ENCODE measurements at regions not wholly inside any gene's neighbourhood (a gene's known extent, or its start where the extent isn't known, plus 50 kb on each side); places are given as distances from the start of the nearest gene placed in this dataset.

DNA sequence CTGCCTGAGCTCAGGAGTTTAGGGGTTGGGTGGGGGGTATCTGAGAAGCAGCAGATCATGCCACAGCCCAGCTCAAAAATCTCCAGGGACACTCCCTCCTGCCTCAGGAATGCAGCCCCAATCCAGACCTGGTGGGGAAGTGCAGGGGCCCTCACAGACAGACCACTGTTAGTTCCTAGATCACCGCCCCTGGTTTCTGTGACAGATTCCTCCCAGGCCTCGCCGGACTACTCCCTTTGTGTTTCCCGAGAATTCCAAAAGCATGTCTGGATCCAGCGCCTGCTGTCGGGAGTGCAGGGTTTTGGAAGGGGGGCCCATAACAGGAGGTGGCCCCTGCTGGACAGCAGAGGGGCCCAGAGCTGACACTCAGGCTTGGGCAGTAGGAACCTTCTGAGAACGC lies 74.5 kb downstream of the CTSL start:
- DNase-seq (ENCODE audit: low read depth): no peak
- H3K9ac ChIP-seq (ENCODE audit: low read length): no peak overlapping the region
- H3K36me3 ChIP-seq (ENCODE audit: insufficient read depth, low read length): no peaks in the 10 kb centered on the region
- Mint-ChIP-seq H3K4me1 (ENCODE audit: low read depth, unreplicated experiment) (no peaks in the 10 kb centered on the region), H3K27ac (ENCODE audit: unreplicated experiment) (no peak overlapping the region), H3K27me3 (ENCODE audit: low read depth, unreplicated experiment) (peaks cover 44% of the 10 kb centered on the region), H3K4me3 (ENCODE audit: unreplicated experiment) (no peak overlapping the region), H3K9me3 (ENCODE audit: unreplicated experiment) (no peaks in the 10 kb centered on the region), H3K36me3 (ENCODE audit: low read depth, unreplicated experiment) (no peaks in the 10 kb centered on the region)
- H4K20me1 ChIP-seq (ENCODE audit: insufficient read depth, low read length): no peaks in the 10 kb centered on the region
- H3K4me2 ChIP-seq (ENCODE audit: low read length): no peak overlapping the region
- H3K27ac ChIP-seq (ENCODE audit: low read depth, low read length): no peak overlapping the region
- H3K4me3 ChIP-seq (ENCODE audit: insufficient read depth, low read depth, low read length): no peak overlapping the region
- no peak overlapping the region for H2AFZ ChIP-seq (ENCODE audit: low read depth, low read length)
- no peak for FAIRE-seq
- TF ChIP-seq, protein P1, sequence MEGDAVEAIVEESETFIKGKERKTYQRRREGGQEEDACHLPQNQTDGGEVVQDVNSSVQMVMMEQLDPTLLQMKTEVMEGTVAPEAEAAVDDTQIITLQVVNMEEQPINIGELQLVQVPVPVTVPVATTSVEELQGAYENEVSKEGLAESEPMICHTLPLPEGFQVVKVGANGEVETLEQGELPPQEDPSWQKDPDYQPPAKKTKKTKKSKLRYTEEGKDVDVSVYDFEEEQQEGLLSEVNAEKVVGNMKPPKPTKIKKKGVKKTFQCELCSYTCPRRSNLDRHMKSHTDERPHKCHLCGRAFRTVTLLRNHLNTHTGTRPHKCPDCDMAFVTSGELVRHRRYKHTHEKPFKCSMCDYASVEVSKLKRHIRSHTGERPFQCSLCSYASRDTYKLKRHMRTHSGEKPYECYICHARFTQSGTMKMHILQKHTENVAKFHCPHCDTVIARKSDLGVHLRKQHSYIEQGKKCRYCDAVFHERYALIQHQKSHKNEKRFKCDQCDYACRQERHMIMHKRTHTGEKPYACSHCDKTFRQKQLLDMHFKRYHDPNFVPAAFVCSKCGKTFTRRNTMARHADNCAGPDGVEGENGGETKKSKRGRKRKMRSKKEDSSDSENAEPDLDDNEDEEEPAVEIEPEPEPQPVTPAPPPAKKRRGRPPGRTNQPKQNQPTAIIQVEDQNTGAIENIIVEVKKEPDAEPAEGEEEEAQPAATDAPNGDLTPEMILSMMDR (IDR thresholded peaks at IDR 0.05; ENCODE audit: insufficient read depth, low read depth, low read length): no peak
- no peak for TF ChIP-seq EZH2 (IDR thresholded peaks at IDR 0.05; ENCODE audit: insufficient read depth, low read length)
- H3K27me3 ChIP-seq (ENCODE audit: insufficient read depth, low read length): peaks cover 2% of the 10 kb centered on the region
- H3K9me3 ChIP-seq (ENCODE audit: insufficient read depth, low read depth, low read length): no peaks in the 10 kb centered on the region
- H3K4me1 ChIP-seq (ENCODE audit: insufficient read depth, low read length): no peaks in the 10 kb centered on the region
- no peaks in the 10 kb centered on the region for H3K79me2 ChIP-seq (ENCODE audit: insufficient read depth, low read length)

DNA sequence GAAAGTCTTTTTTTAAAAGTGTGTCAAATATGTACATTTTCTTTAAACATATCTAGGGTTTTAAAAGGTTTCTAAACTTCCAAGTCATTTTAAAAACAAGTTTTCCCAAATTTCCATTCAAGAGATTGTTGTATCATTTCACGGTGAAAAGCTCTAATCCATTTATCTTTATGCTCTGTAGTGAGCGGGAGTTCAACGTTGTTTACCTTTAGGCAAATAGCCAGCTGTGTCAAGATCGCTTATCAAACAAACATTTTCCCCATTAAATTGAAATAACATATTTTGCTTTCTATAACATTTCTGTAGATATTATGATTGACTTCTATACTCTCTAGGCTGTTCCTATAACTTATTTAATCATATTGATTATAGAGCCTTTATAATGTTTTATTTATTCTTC lies 75.1 kb downstream of the CTSL start:
- Histone ChIP-seq H3K27ac (ENCODE audit: low read depth, low read length) (no peak overlapping the region), H3K79me2 (ENCODE audit: insufficient read depth, low read length) (no peaks in the 10 kb centered on the region), H2AFZ (ENCODE audit: low read depth, low read length) (no peak overlapping the region), H3K4me1 (ENCODE audit: insufficient read depth, low read length) (no peaks in the 10 kb centered on the region), H3K9me3 (ENCODE audit: insufficient read depth, low read depth, low read length) (no peaks in the 10 kb centered on the region), H3K4me2 (ENCODE audit: low read length) (no peak overlapping the region), H3K36me3 (ENCODE audit: insufficient read depth, low read length) (no peaks in the 10 kb centered on the region), H3K4me3 (ENCODE audit: insufficient read depth, low read depth, low read length) (no peak overlapping the region), H3K27me3 (ENCODE audit: insufficient read depth, low read length) (peaks cover 2% of the 10 kb centered on the region), H4K20me1 (ENCODE audit: insufficient read depth, low read length) (no peaks in the 10 kb centered on the region), H3K9ac (ENCODE audit: low read length) (no peak overlapping the region)
- Mint-ChIP-seq H3K4me3 (ENCODE audit: unreplicated experiment) (no peak overlapping the region), H3K27ac (ENCODE audit: unreplicated experiment) (no peak overlapping the region), H3K27me3 (ENCODE audit: low read depth, unreplicated experiment) (peaks cover 39% of the 10 kb centered on the region), H3K9me3 (ENCODE audit: unreplicated experiment) (peaks cover 2% of the 10 kb centered on the region), H3K4me1 (ENCODE audit: low read depth, unreplicated experiment) (no peaks in the 10 kb centered on the region), H3K36me3 (ENCODE audit: low read depth, unreplicated experiment) (no peaks in the 10 kb centered on the region)
- FAIRE-seq (no peak), DNase-seq (ENCODE audit: low read depth) (no peak)
- TF ChIP-seq, protein P1 (IDR thresholded peaks at IDR 0.05; ENCODE audit: insufficient read depth, low read depth, low read length): no peak
- no peak for TF ChIP-seq EZH2 (IDR thresholded peaks at IDR 0.05; ENCODE audit: insufficient read depth, low read length)

DNA sequence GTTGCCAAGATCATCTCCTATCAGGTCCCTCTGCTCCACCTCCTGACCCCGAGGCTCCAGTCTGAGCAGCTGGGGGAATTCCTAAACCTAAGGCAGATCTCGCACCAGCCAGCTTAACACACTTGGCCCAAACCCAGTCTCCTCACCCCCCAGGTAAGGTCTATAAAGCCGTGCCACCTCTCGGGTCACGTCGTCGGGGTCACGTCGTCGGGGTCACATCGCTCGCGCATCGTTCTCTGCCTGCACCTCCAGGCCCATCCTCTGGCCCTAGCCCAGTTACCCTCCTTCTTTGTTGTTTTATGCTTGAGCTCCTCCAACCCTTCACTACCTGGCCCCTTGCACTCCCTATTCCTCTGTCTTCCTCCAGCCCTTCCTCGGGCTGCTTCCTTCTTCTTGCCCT lies 77.2 kb downstream of the CTSL start:
- Histone ChIP-seq H3K27ac (ENCODE audit: low read depth, low read length) (no peak overlapping the region), H3K4me1 (ENCODE audit: insufficient read depth, low read length) (no peaks in the 10 kb centered on the region), H3K27me3 (ENCODE audit: insufficient read depth, low read length) (peaks cover 2% of the 10 kb centered on the region), H3K4me3 (ENCODE audit: insufficient read depth, low read depth, low read length) (no peak overlapping the region), H4K20me1 (ENCODE audit: insufficient read depth, low read length) (no peaks in the 10 kb centered on the region), H3K9ac (ENCODE audit: low read length) (no peak overlapping the region), H3K9me3 (ENCODE audit: insufficient read depth, low read depth, low read length) (no peaks in the 10 kb centered on the region), H3K4me2 (ENCODE audit: low read length) (no peak overlapping the region), H3K79me2 (ENCODE audit: insufficient read depth, low read length) (no peaks in the 10 kb centered on the region), H3K36me3 (ENCODE audit: insufficient read depth, low read length) (no peaks in the 10 kb centered on the region), H2AFZ (ENCODE audit: low read depth, low read length) (no peak overlapping the region)
- DNase-seq (ENCODE audit: low read depth) (no peak), FAIRE-seq (no peak)
- TF ChIP-seq, protein P1 (IDR thresholded peaks at IDR 0.05; ENCODE audit: insufficient read depth, low read depth, low read length): no peak
- TF ChIP-seq EZH2 (IDR thresholded peaks at IDR 0.05; ENCODE audit: insufficient read depth, low read length): no peak
- Mint-ChIP-seq H3K27me3 (ENCODE audit: low read depth, unreplicated experiment) (peaks cover 33% of the 10 kb centered on the region), H3K4me3 (ENCODE audit: unreplicated experiment) (no peak overlapping the region), H3K4me1 (ENCODE audit: low read depth, unreplicated experiment) (no peaks in the 10 kb centered on the region), H3K9me3 (ENCODE audit: unreplicated experiment) (peaks cover 7% of the 10 kb centered on the region), H3K36me3 (ENCODE audit: low read depth, unreplicated experiment) (no peaks in the 10 kb centered on the region), H3K27ac (ENCODE audit: unreplicated experiment) (no peak overlapping the region)
